Calu3 (cell line): ENCODE measurements at regions not wholly inside any gene's neighbourhood (a gene's known extent, or its start where the extent isn't known, plus 50 kb on each side); places are given as distances from the start of the nearest gene placed in this dataset.
"Not testable (repeated sequence)": the region's sequence is repeated elsewhere in the genome, so short reads cannot be mapped to it uniquely, and the experiment has no call there.

Experiments used
- BruUV-seq: library from RNA; stranded (reverse); fragments of 400-500 nt; replicated peaks from 2 replicates; lab custom pipeline; 2021; lab: Mats Ljungman, UMichigan
- CTCF ChIA-PET: fragments of 300-600 bp; sonication (Branson Sonifier 250); formaldehyde crosslinking; loops from one replicate; lab custom pipeline; 2022; ENCODE audit warnings: antibody characterized with exemption; lab: Charles Lee
- DNase-seq: peaks from one replicate; pipeline ENCODE4 v3.0.0; 2022
- H3K27ac Mint-ChIP-seq: one replicate; pipeline ENCODE4 v1.8.0; 2022; ENCODE audit warnings: mixed read lengths; ENCODE audit not compliant: unreplicated experiment
- H3K27me3 Mint-ChIP-seq: one replicate; pipeline ENCODE4 v1.8.0; 2022; ENCODE audit warnings: mixed read lengths; ENCODE audit not compliant: unreplicated experiment
- H3K36me3 Mint-ChIP-seq: one replicate; pipeline ENCODE4 v1.8.0; 2022; ENCODE audit warnings: mild to moderate bottlenecking, moderate library complexity, mixed read lengths; ENCODE audit not compliant: insufficient read depth, unreplicated experiment
- H3K4me1 Mint-ChIP-seq: one replicate; pipeline ENCODE4 v1.8.0; 2022; ENCODE audit warnings: mild to moderate bottlenecking, low read depth, mixed read lengths; ENCODE audit not compliant: unreplicated experiment
- H3K4me3 Mint-ChIP-seq: one replicate; pipeline ENCODE4 v1.8.0; 2022; ENCODE audit warnings: mild to moderate bottlenecking, low read depth, moderate library complexity, mixed read lengths; ENCODE audit not compliant: unreplicated experiment
- H3K9me3 Mint-ChIP-seq: one replicate; pipeline ENCODE4 v1.8.0; 2022; ENCODE audit warnings: low read depth, mixed read lengths; ENCODE audit not compliant: unreplicated experiment
- CTCF ChIP-seq: fragments of 200-600 bp; IDR thresholded peaks from one replicate; pipeline ENCODE4 v1.8.0; 2022; ENCODE audit warnings: antibody characterized with exemption; ENCODE audit not compliant: unreplicated experiment
- intact Hi-C: fragments of 100-400 bp; cut with micrococcal nuclease; formaldehyde crosslinking; loops from one replicate; pipeline ENCODE4 v1.10.0; 2022; ENCODE audit not compliant: unreplicated experiment

GRCh38 chr14:97159124-97159523 is 361.9 kb downstream of the VRK1 start:
- no TSS peak for BruUV-seq
- peaks cover 7% of the 10 kb centered on the region for H3K9me3 Mint-ChIP-seq
- no peaks in the 10 kb centered on the region for H3K4me1 Mint-ChIP-seq
- H3K27me3 Mint-ChIP-seq: peaks cover 16% of the 10 kb centered on the region
- no peaks in the 10 kb centered on the region for H3K36me3 Mint-ChIP-seq
- TF ChIP-seq CTCF: no peak
- no peak for DNase-seq
- H3K27ac Mint-ChIP-seq: no peak overlapping the region
- intact Hi-C loops: no loop called here
- H3K4me3 Mint-ChIP-seq: no peak overlapping the region
- CTCF ChIA-PET: no interaction called here

- Mint-ChIP-seq H3K9me3 (peaks cover 5% of the 10 kb centered on the region), H3K27me3 (no peaks in the 10 kb centered on the region), H3K4me3 (no peak overlapping the region), H3K36me3 (no peaks in the 10 kb centered on the region), H3K27ac (no peak overlapping the region), H3K4me1 (no peaks in the 10 kb centered on the region)
- BruUV-seq: no TSS peak
- no peak for TF ChIP-seq CTCF
- no peak for DNase-seq
- intact Hi-C loops: no loop called here
- CTCF ChIA-PET: no interaction called here
These were observed 365.4 kb downstream of the VRK1 start for GRCh38 chr14:97162621-97163020.

DNA sequence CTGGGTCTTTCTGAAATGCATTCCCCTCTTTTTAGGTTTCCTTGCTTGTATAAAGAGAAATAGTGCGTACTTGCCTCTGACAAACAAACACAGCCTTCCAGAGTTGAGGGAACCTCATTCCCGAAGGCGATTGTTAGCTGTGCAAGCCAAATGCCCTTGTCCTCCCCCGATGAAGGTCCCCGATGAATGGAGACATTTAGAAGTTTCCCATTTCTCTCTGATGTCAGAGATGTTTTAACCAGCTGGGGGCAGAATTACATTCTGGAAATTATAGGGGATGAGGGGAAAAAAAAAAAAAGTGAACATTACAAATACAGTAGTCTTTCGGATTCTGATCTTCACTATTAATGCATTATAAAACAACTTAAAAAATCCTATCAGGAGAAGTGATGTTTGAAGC is 366.8 kb downstream of the VRK1 start:
- intact Hi-C loops: no loop called here
- Mint-ChIP-seq H3K27ac (no peak overlapping the region), H3K9me3 (peaks cover 1% of the 10 kb centered on the region), H3K27me3 (no peaks in the 10 kb centered on the region), H3K36me3 (no peaks in the 10 kb centered on the region), H3K4me1 (no peaks in the 10 kb centered on the region), H3K4me3 (no peak overlapping the region)
- no peak for DNase-seq
- TF ChIP-seq CTCF: no peak
- BruUV-seq: no TSS peak
- CTCF ChIA-PET: no interaction called here

GRCh38 chr14:97166497-97166896 is 369.3 kb downstream of the VRK1 start:
- CTCF ChIA-PET: no interaction called here
- TF ChIP-seq CTCF: no peak
- H3K9me3 Mint-ChIP-seq: no peaks in the 10 kb centered on the region
- no peaks in the 10 kb centered on the region for H3K4me1 Mint-ChIP-seq
- no peaks in the 10 kb centered on the region for H3K36me3 Mint-ChIP-seq
- no peaks in the 10 kb centered on the region for H3K27me3 Mint-ChIP-seq
- intact Hi-C loops: no loop called here
- BruUV-seq: no TSS peak
- no peak for DNase-seq
- no peak overlapping the region for H3K27ac Mint-ChIP-seq
- H3K4me3 Mint-ChIP-seq: no peak overlapping the region

DNA sequence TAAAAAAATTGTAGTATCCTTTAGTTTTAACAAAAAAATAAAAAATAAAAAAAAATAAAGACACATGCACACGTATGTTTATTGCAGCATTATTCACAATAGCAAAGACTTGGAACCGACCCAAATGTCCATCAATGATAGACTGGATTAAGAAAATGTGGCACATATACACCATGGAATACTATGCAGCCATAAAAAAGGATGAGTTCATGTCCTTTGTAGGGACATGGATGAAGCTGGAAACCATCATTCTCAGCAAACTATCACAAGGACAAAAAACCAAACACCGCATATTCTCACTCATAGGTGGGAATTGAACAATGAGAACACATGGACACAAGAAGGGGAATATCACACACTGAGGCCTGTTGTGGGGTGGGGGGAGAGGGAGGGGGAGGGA is 370.4 kb downstream of the VRK1 start:
- CTCF ChIA-PET, H3K27me3 Mint-ChIP-seq, H3K9me3 Mint-ChIP-seq, BruUV-seq, intact Hi-C loops, H3K27ac Mint-ChIP-seq, H3K36me3 Mint-ChIP-seq, H3K4me1 Mint-ChIP-seq, DNase-seq, H3K4me3 Mint-ChIP-seq: not testable (repeated sequence)
